CD4-positive, alpha-beta T cell treated with Interleukin-10 for 1 hour (primary cell): ENCODE measurements at regions not wholly inside any gene's neighbourhood (a gene's known extent, or its start where the extent isn't known, plus 50 kb on each side); places are given as distances from the start of the nearest gene placed in this dataset.

Experiments used
- DNase-seq: peaks from one replicate; pipeline ENCODE4 v3.0.0-alpha.2; 2020

GRCh38 chr7:32428546-32428945 is 61.6 kb downstream of the LSM5 start:
- no peak for DNase-seq

GRCh38 chr7:32427769-32428291 is 62.4 kb downstream of the LSM5 start:
- DNase-seq, result peak; percentile 30

- DNase-seq, result no peak
Measured at GRCh38 chr7:32416846-32417245, 73.3 kb downstream of the LSM5 start.

GRCh38 chr7:32415936-32416335 is 74.2 kb downstream of the LSM5 start:
- DNase-seq, result no peak

- no peak for DNase-seq
Measured at GRCh38 chr7:32415519-32415918, 74.7 kb downstream of the LSM5 start.

GRCh38 chr7:32412471-32412870 is 77.7 kb downstream of the LSM5 start:
- no peak for DNase-seq

- no peak for DNase-seq
Measured at GRCh38 chr7:32410545-32410944, 79.6 kb downstream of the LSM5 start.

GRCh38 chr7:32406386-32406785 is 83.8 kb downstream of the LSM5 start:
- no peak for DNase-seq

- DNase-seq, result no peak
Measured at GRCh38 chr7:32403463-32404229, 86.5 kb downstream of the LSM5 start.

GRCh38 chr7:32400676-32401075 is 89.5 kb downstream of the LSM5 start:
- DNase-seq, result no peak

GRCh38 chr7:32399311-32399710 is 90.9 kb downstream of the LSM5 start:
- no peak for DNase-seq

GRCh38 chr7:32395168-32395567 is 95.0 kb downstream of the LSM5 start:
- DNase-seq, result no peak

- DNase-seq, result no peak
Measured at GRCh38 chr7:32393861-32394260, 96.3 kb downstream of the LSM5 start.

- DNase-seq, result no peak
Measured at GRCh38 chr7:32390210-32390609, 100.0 kb downstream of the LSM5 start.

GRCh38 chr7:32385316-32385956 is 104.7 kb downstream of the LSM5 start:
- DNase-seq, result no peak

- DNase-seq, result no peak
Measured at GRCh38 chr7:32381024-32381601, 109.1 kb downstream of the LSM5 start.

- DNase-seq, result no peak
Measured at GRCh38 chr7:32379510-32380112, 110.6 kb downstream of the LSM5 start.

GRCh38 chr7:32378988-32379387 is 111.2 kb downstream of the LSM5 start:
- no peak for DNase-seq

GRCh38 chr7:32364581-32364980 is 125.6 kb downstream of the LSM5 start:
- DNase-seq, result no peak

GRCh38 chr7:32360127-32360526 is 130.1 kb downstream of the LSM5 start:
- DNase-seq, result no peak

GRCh38 chr7:32357535-32358277 is 132.5 kb downstream of the LSM5 start:
- no peak for DNase-seq

- DNase-seq, result peak; percentile 13
Measured at GRCh38 chr7:32347244-32347828, 142.8 kb downstream of the LSM5 start.
